ENCODE measurements at regions not wholly inside any gene's neighbourhood (a gene's known extent, or its start where the extent isn't known, plus 50 kb on each side); places are given as distances from the start of the nearest gene placed in this dataset.

GRCh38 chr6:27795697-27796494 is 116.3 kb downstream of the OR2B2 start (continued):
- TF ChIP-seq SKIL (CRISPR knock-in tag; IDR thresholded peaks at IDR 0.05; ENCODE audit: borderline replicate concordance) (no peak), ZEB1 (IDR thresholded peaks at IDR 0.05; ENCODE audit: insufficient replicate concordance, low read depth) (peak; percentile 52), DDIT3 (CRISPR knock-in tag; IDR thresholded peaks at IDR 0.05) (no peak), ZNF547 (CRISPR knock-in tag; IDR thresholded peaks at IDR 0.05) (no peak), GFI1 (CRISPR knock-in tag; IDR thresholded peaks at IDR 0.05; ENCODE audit: borderline replicate concordance) (0 out of 2 replicates have a peak, but pooled peaks have one; percentile 28), JUN (CRISPR knock-in tag; IDR thresholded peaks at IDR 0.05) (no peak), ARHGAP35 (CRISPR knock-in tag; IDR thresholded peaks at IDR 0.05; ENCODE audit: borderline replicate concordance) (no peak), ATRX (CRISPR knock-in tag; IDR thresholded peaks at IDR 0.05; ENCODE audit: borderline replicate concordance) (no peak), KLF13 (CRISPR knock-in tag; IDR thresholded peaks at IDR 0.05) (no peak), ZNF33B (CRISPR knock-in tag; IDR thresholded peaks at IDR 0.05) (no peak), TBX3 (IDR thresholded peaks at IDR 0.05; ENCODE audit: borderline replicate concordance) (no peak), HDAC6 (IDR thresholded peaks at IDR 0.05; ENCODE audit: low read depth, low read length) (no peak), MEIS1 (CRISPR knock-in tag; IDR thresholded peaks at IDR 0.05; ENCODE audit: borderline replicate concordance) (no peak), SRSF4 (IDR thresholded peaks at IDR 0.05; ENCODE audit: low read depth, low read length, poor library complexity, severe bottlenecking) (no peak), ZNF724P (CRISPR knock-in tag; IDR thresholded peaks at IDR 0.05; ENCODE audit: borderline replicate concordance) (no peak), HNF4G (IDR thresholded peaks at IDR 0.05; ENCODE audit: borderline replicate concordance, low read depth, low read length) (peak; percentile 95), HNF4G (CRISPR knock-in tag; IDR thresholded peaks at IDR 0.05; ENCODE audit: borderline replicate concordance, low read depth) (0 out of 2 replicates have a peak, but pooled peaks have one; percentile 51), CREBL2 (CRISPR knock-in tag; IDR thresholded peaks at IDR 0.05; ENCODE audit: borderline replicate concordance) (no peak), CEBPZ (IDR thresholded peaks at IDR 0.05; ENCODE audit: low read length) (no peak), ZNF441 (CRISPR knock-in tag; IDR thresholded peaks at IDR 0.05; ENCODE audit: borderline replicate concordance) (no peak)
- TF ChIP-seq, protein P1, sequence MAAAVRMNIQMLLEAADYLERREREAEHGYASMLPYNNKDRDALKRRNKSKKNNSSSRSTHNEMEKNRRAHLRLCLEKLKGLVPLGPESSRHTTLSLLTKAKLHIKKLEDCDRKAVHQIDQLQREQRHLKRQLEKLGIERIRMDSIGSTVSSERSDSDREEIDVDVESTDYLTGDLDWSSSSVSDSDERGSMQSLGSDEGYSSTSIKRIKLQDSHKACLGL (CRISPR knock-in tag; IDR thresholded peaks at IDR 0.05) = no peak

Measured in HepG2 (cell line).